Duodenal mucosa (tissue), 2 donors: ENCODE measurements at regions not wholly inside any gene's neighbourhood (a gene's known extent, or its start where the extent isn't known, plus 50 kb on each side); places are given as distances from the start of the nearest gene placed in this dataset.

ENCODE experiments used
- H3K27ac ChIP-seq: one replicate; pipeline ENCODE4 v1.7.0; 2013; ENCODE audit warnings: low read depth, low read length
- H3K27me3 ChIP-seq, 2 donors: one replicate each; pipeline ENCODE4 v1.7.0; 2013; ENCODE audit warnings: low read length in 2 of 2, control low read depth in 1 of 2; ENCODE audit not compliant: insufficient read depth in 2 of 2, control insufficient read depth in 1 of 2
- H3K36me3 ChIP-seq, 2 donors: one replicate each; pipeline ENCODE4 v1.7.0; 2013; ENCODE audit warnings: low read length in 2 of 2, control low read depth in 1 of 2; ENCODE audit not compliant: insufficient read depth in 2 of 2, control insufficient read depth in 1 of 2
- H3K4me1 ChIP-seq, 2 donors: one replicate each; pipeline ENCODE4 v1.7.0; 2013; ENCODE audit warnings: low read length in 2 of 2, control low read depth in 1 of 2; ENCODE audit not compliant: insufficient read depth in 2 of 2, control insufficient read depth in 1 of 2
- H3K4me3 ChIP-seq, 2 donors: one replicate each; pipeline ENCODE4 v1.7.0; 2013; ENCODE audit warnings: low read length in 2 of 2, low read depth in 1 of 2
- H3K9ac ChIP-seq, 2 donors: one replicate each; pipeline ENCODE4 v1.7.0; 2013; ENCODE audit warnings: low read length in 2 of 2, low read depth in 1 of 2
- H3K9me3 ChIP-seq, 2 donors: one replicate each; pipeline ENCODE4 v1.7.0; 2013; ENCODE audit warnings: low read length in 2 of 2, control low read depth in 1 of 2; ENCODE audit not compliant: control insufficient read depth in 1 of 2

DNA sequence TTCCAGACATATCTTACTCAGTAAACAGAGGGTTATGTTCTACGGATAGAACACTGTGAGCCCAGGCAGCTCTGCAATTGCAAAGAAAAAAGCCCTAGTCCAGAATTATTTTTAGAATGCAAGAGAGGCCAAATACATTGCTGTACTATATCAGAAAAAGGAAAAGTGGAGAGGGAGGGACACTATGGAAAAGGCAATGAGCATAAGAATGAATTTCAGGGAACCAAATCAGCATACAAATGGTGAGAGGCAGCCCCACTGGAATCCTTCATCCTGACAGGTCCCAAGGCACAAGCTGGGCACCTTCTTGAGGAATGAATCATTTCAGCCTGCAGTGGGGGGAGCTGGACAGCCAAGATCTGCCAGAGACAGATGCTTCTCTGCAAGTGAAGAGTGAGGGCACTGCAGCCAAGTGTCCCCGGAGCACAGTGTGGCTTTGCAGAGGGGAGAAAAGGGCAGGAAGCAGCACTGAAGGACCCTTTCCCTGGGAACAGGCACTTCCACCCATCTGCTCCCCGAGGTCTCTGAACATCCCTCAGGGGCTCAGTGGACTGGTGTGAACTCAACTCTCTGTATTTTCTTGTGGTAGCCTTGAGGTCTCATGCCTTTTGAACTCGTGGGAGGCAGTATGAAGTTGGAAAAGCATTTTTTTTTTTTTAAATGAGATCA lies 115.6 kb downstream of the XCL2 start:
- H3K4me1 ChIP-seq: no peaks in the 10 kb centered on the region
- no peak overlapping the region for H3K27ac ChIP-seq
- H3K27me3 ChIP-seq: no peaks in the 10 kb centered on the region
- no peaks in the 10 kb centered on the region for H3K36me3 ChIP-seq
- no peaks in the 10 kb centered on the region for H3K9me3 ChIP-seq
- no peak overlapping the region for H3K4me3 ChIP-seq
- no peak overlapping the region for H3K9ac ChIP-seq

DNA sequence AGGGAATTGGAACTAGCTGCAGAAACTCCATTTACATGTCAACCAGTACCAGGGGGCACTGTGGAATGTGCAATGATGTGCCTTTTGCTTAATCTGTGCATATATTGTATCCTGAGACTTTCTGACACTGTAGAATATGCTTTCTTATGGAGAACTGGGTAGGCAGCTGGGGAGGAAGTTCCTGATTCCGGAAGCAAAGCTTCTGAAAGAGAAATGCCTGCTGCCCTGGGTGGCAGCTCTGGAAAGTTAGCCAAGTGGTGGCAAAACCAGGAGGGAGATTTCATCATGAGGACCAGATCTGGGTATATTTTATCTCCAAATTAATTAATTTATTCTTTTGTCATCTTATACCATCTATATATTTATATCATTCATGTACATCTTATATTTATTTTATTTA lies 116.7 kb downstream of the XCL2 start:
- H3K27ac ChIP-seq: no peak overlapping the region
- H3K9ac ChIP-seq: no peak overlapping the region
- H3K9me3 ChIP-seq: no peaks in the 10 kb centered on the region
- no peaks in the 10 kb centered on the region for H3K27me3 ChIP-seq
- H3K36me3 ChIP-seq: no peaks in the 10 kb centered on the region
- no peaks in the 10 kb centered on the region for H3K4me1 ChIP-seq
- H3K4me3 ChIP-seq: no peak overlapping the region

GRCh38 chr1:168424281-168424680 lies 119.5 kb downstream of the XCL2 start:
- no peak overlapping the region for H3K27ac ChIP-seq
- no peaks in the 10 kb centered on the region for H3K27me3 ChIP-seq
- no peaks in the 10 kb centered on the region for H3K4me1 ChIP-seq
- H3K9me3 ChIP-seq: no peaks in the 10 kb centered on the region
- no peak overlapping the region for H3K4me3 ChIP-seq
- no peak overlapping the region for H3K9ac ChIP-seq
- H3K36me3 ChIP-seq: no peaks in the 10 kb centered on the region

DNA sequence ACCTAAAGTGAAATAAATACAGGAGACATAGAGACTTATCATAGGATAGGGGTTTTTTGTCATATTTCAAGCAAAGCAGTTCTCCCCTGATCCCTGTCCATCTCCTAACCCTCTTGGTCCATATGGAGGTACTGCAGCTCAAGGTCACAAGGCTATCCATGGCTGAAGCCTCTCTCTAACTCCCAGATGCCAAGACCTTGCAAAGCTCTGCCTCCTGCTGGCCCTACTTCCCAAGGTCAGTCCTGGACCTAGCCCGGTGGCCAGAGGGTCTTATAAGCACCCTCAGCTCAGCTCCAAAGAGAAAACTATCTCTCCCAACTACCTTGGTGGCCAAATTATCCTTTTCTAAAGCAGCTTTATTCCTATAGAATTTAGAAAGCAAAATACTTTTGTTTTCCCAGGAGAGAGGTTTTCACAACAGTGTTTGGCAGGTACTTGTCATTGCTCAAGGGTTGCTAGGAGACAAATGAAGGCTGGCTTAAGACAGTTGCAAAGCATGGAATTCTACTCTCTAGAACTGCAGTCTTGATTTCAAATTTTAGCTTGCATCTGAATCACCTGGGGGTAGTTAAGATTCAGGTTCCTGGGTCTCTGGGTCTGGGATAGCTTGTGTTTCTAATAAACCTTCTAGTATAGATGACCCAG lies 121.5 kb downstream of the XCL2 start:
- H3K4me3 ChIP-seq: no peak overlapping the region
- no peaks in the 10 kb centered on the region for H3K36me3 ChIP-seq
- no peaks in the 10 kb centered on the region for H3K4me1 ChIP-seq
- no peak overlapping the region for H3K9ac ChIP-seq
- no peaks in the 10 kb centered on the region for H3K27me3 ChIP-seq
- H3K27ac ChIP-seq: no peak overlapping the region
- no peaks in the 10 kb centered on the region for H3K9me3 ChIP-seq

DNA sequence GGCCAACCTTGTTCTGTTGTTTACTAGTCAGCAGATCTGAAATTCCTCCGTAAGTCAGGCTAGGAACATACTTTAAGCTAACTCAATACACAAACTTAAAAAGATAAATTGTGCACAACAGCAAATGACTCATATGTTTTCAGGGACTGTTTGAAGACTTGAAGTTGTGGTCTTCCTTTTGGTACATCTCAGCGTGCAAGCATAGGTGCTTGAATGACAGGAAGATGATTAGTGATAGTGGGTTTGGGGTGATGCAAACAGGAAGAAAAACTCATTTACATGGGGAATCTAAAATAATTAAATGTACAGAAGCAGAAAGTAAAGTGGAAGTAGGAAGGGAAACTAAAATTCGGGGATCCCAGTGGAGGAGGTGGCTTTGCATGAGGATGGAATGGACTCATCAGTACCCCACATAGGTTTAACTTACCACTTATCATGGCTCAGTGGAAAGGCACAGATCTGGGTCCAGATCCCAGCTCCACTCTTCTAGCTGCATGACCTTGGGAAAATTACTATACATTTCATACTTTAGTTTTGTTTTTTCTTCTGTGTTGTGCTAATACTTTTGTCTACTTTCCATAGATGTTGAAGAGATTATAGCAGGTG lies 122.3 kb downstream of the XCL2 start:
- H3K27ac ChIP-seq: no peak overlapping the region
- H3K4me1 ChIP-seq: no peaks in the 10 kb centered on the region

DNA sequence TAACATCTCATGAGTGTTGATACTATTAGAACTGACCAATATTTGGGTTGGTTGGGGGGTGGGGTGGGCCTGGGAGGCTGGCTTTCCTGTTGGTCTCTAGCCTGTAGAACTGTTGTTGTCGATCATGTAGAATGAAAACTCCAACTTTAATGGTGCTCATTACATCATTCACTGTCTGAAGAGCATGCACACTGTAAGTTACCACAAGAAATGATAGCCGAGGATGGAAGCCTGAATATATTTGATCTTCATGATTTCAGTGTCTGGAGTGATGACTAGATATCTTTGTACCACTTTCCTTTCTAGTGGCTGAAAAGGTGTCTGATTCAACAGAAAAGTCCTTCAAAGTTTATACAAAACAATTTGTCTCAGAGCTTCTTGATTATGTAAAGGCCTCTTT lies 123.6 kb downstream of the XCL2 start:
- Histone ChIP-seq H3K4me1 (no peaks in the 10 kb centered on the region), H3K36me3 (no peaks in the 10 kb centered on the region), H3K4me3 (no peak overlapping the region), H3K9ac (no peak overlapping the region), H3K27me3 (no peaks in the 10 kb centered on the region), H3K9me3 (no peaks in the 10 kb centered on the region), H3K27ac (no peak overlapping the region)

More for the DNA sequence above, 122.3 kb downstream of the XCL2 start:
- H3K36me3 ChIP-seq: no peaks in the 10 kb centered on the region
- H3K9ac ChIP-seq: no peak overlapping the region
- H3K27me3 ChIP-seq: no peaks in the 10 kb centered on the region
- H3K9me3 ChIP-seq: no peaks in the 10 kb centered on the region
- no peak overlapping the region for H3K4me3 ChIP-seq

DNA sequence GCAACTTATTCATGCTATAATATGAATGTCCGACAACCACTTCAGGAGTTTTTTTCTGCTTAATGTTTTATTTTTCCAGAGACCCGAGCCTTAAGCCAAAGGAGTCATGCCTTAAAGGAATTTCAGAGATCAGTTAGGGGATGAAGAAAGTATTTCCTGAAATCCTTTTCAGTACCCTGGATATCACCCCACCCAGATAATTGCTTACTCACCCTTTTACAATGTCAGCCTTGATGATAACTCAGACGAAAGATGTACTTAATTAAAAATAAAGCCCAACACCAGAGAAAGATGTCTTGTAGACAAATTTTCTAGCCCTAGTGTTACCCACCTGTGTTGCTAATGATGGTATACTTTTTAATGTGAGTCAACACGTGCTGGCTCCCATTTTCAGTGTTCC lies 124.1 kb downstream of the XCL2 start:
- Histone ChIP-seq H3K4me1 (no peaks in the 10 kb centered on the region), H3K27ac (no peak overlapping the region), H3K9me3 (no peaks in the 10 kb centered on the region), H3K4me3 (no peak overlapping the region), H3K36me3 (no peaks in the 10 kb centered on the region), H3K9ac (no peak overlapping the region), H3K27me3 (no peaks in the 10 kb centered on the region)

DNA sequence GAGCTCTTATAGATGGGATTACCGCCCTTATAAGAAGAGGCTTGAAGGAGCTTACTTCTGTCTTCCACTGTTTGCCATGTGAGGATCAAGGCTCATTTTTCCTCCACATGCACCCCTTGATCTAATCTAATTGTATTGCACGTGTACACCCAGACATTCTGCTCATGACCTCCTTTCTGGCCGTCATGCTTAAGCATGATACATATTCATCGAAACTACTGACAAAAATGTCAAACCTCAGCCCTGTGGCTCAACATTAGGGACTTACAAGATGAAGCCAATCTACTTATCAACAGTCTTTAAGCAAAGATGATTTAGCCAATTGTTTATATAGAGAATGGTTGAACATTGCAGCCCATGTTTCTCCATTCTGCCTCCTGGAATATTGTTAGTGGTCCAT lies 127.6 kb downstream of the XCL2 start:
- no peak overlapping the region for H3K9ac ChIP-seq
- H3K27me3 ChIP-seq: no peaks in the 10 kb centered on the region
- no peaks in the 10 kb centered on the region for H3K9me3 ChIP-seq
- H3K36me3 ChIP-seq: no peaks in the 10 kb centered on the region
- no peak overlapping the region for H3K27ac ChIP-seq
- H3K4me3 ChIP-seq: no peak overlapping the region
- no peaks in the 10 kb centered on the region for H3K4me1 ChIP-seq

- H3K27me3 ChIP-seq: no peaks in the 10 kb centered on the region
- H3K4me1 ChIP-seq: no peaks in the 10 kb centered on the region
- no peak overlapping the region for H3K9ac ChIP-seq
- H3K4me3 ChIP-seq: no peak overlapping the region
- H3K9me3 ChIP-seq: no peaks in the 10 kb centered on the region
- no peak overlapping the region for H3K27ac ChIP-seq
- no peaks in the 10 kb centered on the region for H3K36me3 ChIP-seq
Observed at GRCh38 chr1:168414914-168415313, 128.9 kb downstream of the XCL2 start.

DNA sequence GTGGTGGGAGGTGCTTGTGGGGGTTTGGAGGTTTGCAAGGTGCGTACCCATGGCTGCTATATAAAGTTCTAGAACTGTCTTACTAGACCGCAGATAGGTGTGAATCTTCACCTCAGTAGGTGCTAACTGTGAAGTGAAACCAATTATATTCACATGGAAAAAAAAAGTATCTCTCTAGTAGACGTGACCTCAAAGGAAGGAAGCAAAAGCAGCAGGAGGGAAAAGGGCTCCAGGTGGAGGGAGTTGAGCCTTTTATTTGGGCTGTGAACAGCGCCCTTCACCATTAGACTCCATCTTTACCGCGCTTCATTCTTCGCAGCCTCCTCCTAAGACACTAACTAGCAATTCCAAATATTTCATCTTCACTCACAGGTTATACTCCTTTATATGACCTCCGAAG lies 129.8 kb downstream of the TBX19 start:
- Histone ChIP-seq H3K27me3 (no peaks in the 10 kb centered on the region), H3K4me3 (no peak overlapping the region), H3K9ac (no peak overlapping the region), H3K9me3 (no peaks in the 10 kb centered on the region), H3K4me1 (peaks cover 6 to 7% of the 10 kb centered on the region in 2 donors), H3K27ac (no peak overlapping the region), H3K36me3 (no peaks in the 10 kb centered on the region)
